GM18498 (cell line): ENCODE measurements at regions not wholly inside any gene's neighbourhood (a gene's known extent, or its start where the extent isn't known, plus 50 kb on each side); places are given as distances from the start of the nearest gene placed in this dataset.

ENCODE experiments used
- ATAC-seq: cut with Tn5 transposase; IDR thresholded peaks from one replicate; pipeline ENCODE4 v1.9.1; 2021; ENCODE audit warnings: mild to moderate bottlenecking, moderate library complexity; ENCODE audit not compliant: unreplicated experiment

DNA sequence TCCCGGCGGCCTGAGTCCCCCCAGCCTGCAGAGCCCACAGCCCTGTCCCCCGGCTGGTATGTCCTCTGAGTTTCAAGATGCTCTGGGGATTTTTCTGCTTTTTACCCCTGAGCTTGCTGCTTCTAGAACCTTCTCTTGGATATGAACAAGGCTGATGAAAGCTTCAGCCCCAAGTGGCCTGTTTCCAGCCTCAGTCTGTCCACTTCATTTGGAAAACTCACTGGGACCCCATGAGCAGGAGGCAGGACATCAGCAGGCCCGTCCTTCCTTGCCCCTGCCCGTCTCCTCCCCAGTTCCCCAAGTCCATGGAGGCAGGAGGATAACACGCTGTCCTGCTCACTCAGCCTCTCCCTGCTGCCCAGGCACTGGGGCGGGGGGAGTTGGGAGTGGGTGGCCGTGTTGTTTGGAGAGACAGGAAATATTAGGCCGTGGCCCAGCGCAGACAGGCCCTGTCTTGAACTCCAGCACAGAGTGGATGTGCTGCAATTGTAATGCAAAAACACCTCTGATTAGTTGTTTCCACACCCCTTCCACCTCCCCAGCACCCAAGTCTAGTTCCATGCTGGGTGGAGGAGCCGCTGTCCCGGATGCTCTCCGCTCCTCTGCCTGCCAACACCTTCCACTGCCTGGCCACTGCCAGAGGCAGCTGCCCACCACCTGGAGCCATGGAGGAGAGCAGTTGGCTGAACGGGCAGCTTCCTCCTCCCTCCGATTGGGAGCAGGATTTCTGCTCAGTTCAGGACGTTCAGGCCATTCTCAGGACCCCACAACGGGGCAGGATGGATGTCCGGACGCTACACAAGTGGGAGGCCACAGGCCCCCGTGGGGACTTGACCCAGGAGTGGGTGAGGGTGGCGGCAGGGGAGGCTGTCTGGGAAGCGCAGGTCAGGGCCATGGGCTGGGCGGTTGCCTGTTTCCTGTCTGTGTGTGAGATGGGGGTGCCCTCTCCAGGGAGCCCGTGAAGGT, 216.9 kb upstream of the GSE1 start:
- ATAC-seq = no peak

DNA sequence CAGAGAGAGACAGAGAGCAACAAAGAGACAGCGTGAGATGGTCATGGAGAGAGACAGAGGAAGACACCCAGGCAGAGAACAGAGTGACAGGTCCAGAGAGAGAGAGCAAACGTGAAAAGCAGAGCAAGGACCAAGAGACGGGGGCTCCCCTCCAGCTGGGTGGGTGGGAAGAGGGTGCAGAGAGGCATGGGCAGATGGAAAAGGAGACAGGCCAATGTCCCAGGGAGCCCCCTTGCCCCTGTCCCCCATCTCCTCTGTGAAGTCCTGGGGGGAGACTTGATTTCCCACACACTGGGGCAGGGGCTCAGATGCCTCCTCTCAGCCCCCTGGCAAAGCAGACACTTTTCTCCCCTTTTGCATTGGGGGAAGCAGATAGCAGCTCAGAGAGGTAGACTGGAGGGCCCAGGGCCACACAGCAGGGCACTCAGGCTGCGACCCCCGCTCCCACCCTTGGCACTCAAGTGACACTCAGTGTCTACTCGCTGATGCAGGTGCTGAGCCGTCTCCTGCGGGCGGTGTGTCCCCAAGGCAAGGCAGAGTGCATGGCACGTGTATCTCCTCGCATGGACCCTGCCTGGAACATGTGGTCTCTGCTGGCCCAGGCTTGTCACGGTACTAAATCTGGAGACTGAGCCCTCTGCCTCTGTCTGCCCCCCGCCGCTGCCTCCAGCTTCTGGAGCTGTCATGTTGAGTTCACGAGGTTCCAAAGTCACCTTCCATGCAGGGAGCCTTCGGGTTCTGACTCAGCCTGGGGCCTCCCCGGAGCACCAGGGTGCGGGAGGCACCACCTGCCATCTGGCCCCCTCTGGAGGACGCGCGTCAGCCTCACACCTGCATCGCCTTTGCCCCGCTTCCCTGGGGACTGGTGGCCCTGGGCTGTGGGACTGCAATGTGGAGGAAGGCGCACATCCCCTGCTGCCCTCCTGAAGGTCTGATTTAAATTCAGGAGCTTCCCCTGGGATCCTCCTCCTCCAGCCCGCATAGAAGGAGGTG, 215.9 kb upstream of the GSE1 start:
- ATAC-seq = no peak

DNA sequence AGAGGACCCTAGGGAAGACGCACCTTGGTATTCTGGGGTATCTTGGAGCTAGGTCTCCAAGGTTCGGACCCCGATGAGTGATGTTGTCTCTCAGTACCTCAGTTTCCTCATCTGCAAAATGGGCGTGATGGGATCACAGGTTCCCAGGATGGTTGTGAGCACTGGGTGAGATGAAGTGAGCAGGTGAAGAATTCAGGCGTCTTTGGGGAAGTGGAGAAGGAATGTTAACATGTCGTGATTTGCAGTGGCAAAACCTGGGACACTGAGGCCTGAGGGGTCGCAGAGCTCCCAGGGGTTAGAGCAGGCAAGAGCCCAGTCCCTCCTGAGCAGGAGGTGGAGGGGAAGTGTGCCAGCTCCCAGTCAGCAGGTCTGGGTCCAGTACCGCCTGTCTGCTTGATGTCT, 215.1 kb upstream of the GSE1 start:
- no peak for ATAC-seq

DNA sequence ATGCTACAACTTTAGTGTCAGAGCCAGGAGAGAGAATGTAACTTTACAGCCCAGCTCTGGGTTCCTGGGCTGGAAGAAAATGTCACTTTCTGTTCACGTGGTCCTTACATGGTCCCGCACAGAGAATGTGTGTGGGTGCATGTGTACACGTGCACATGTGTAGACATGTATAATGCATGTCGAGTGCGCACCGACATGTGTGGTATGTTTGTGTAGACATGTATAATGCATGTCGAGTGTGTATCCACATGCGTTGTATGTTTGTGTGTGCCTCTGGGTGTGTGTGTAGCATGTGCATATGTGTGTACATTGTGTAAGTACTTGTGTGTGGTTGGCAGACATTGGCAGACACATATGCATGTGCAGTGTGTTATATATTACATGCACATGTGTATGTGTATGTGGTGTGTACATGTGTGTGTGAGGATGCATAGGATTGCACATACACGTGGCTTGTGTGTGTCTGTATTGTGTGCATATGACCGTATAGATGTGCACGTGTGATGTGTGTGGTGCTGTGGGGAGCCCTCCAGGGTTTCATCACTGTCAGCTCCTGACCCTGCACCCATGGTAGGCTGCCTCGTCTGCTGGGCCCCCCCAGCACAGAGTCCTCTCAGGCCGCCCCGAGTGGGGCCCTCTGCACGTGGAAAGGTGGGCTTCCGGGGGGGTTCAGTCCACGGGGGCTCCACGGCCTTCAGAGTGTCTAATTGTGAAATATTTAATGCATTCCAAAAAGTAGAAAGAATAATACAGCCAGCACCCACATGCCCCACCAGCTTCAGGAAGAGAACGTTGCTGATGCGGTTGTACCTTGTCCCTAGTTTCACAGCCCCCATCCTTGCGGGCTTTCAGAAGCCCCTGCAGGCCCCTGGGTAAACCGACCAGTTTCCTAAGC, 214.2 kb upstream of the GSE1 start:
- no peak for ATAC-seq

DNA sequence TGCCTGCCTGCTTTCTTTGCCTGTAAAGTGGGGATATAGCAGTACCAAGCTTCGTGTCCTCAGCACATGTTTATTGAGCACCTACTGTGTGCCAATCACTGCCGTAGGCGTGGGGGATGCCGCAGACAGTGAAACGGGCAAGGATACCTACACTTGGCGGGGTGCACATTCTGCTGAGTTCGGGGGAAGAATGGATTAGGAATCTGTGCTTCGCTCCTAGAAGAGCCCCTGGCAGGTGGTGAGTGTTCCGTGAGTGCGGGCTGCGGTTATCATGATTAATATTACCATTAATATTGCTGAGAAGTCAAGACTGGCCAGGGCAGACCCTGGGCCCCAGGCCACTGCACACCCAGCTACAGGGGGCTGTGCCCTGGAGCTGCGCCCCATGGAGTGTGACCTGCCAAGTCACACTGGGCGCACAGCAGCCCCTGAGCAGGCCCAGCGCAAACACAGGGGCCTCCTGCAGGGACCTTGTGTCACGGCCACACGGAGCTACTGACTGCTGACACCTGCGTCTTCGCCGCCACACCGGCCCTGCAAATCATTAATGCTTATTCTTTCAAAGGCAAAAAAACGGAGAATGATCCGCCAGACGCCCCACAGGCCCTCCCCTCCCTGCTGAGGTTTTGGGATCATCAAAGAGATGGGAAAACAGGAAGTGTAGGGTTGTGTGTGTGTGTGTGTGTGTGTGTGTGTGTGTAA, 213.4 kb upstream of the GSE1 start:
- no peak for ATAC-seq

DNA sequence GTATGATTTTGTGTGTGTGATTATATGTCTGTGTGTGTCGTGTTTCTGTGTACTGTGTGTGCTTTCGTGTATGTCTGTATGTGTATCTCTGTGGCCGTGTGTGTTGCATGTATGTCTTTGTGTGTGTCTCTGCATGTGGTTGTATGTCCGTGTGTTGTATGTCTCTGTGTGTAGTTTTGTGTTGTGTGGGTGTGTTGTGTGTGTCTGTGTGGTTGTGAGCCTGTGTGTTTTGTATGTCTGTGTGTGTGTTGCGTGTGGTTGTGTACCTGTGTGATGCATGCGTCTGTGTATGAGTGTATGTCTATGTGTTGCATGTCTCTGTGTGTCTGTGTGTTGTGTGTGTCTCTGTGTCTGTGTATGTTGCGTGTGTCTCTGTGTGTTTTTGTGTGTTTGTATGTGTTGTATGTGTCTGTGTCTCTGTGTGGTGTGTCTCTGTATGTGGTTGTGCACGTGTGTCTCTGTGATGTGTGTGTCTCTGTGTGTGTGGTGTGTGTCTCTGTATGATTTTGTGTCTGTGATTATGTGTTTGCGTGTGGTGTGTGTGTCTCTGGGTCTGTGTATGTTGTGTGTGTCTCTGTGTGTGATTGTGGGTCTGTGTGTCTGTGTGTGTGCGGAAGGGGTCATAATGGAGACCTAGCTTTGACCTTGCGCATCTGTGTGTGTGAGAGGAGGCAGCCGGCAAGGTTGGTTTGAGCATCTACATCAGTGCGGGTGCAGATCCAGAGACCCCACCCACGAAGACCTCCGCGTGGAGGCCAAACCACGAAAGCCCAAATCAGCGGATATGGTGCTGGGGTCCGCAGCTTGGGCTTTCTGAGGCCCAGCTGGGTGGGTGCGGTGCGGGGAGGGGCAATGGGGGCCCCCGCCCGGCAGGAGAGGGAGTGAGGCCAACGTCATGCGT, 212.6 kb upstream of the GSE1 start:
- ATAC-seq = no peak

DNA sequence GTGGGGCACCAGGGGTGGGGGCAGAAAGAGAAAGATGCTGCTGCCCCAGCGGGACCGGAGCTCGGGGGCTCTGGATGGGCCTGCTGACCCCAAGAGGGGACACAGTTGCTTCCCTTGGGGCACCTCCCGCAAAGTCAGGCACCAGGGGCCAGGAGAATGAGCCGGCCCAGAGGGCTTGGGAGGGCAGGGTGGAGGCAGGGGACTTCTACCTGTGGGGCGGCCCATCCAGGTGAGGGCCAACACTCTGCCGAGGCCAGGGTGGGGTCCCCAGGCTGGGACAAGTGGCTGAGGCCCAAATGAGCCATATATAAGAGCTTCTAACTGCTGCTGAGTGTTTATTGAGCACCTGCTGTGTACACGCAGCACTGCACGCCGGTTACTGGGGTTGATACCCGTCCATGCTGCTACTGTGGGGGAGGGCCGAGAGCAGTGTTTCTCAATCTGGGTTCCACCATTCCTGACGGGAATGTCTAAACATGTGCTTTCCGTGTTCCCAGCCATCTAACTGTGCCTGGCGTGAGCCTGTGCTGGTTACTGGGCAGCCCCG, 211.7 kb upstream of the GSE1 start:
- no peak for ATAC-seq

DNA sequence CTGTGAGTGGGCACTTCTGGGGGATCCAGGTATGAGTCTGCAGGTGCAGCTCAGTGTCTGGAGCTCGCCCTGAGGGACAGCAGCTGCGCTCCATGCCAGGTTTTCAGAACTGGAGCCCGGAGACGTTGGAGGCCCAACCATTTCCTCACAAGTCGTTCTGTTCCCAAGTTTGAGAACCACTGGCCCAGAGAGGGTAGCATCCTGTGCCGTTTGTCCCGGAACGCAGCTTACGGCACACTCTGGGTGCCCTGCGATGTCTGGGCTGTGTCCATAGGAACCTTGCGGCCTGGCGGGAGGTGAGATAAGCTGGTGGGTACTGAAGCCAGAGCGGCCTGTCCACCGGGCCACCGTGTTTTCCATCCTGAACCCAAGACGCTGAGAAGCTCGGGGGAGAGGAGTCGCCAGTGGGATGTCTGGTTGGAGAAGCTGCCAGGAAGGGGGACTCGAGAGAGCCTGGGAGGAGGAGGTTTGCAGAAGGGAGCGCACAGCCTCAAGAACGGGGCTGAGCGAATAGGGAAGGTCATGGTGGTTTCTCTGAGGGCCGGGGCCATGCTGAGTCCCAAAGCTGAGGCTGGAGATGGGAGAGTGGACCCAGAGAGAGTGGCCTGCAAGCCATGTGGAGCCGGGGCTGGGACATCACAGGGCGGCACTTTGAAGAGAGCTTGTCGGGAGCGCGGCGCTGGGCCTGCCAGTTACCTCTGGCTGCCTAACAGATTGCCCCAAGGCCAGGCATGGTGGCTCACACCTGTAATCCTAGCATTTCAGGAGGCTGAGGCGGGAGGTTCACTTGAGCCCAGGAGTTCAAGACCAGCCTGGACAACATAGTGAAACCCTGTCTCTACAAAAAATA, 211.0 kb upstream of the GSE1 start:
- no peak for ATAC-seq

DNA sequence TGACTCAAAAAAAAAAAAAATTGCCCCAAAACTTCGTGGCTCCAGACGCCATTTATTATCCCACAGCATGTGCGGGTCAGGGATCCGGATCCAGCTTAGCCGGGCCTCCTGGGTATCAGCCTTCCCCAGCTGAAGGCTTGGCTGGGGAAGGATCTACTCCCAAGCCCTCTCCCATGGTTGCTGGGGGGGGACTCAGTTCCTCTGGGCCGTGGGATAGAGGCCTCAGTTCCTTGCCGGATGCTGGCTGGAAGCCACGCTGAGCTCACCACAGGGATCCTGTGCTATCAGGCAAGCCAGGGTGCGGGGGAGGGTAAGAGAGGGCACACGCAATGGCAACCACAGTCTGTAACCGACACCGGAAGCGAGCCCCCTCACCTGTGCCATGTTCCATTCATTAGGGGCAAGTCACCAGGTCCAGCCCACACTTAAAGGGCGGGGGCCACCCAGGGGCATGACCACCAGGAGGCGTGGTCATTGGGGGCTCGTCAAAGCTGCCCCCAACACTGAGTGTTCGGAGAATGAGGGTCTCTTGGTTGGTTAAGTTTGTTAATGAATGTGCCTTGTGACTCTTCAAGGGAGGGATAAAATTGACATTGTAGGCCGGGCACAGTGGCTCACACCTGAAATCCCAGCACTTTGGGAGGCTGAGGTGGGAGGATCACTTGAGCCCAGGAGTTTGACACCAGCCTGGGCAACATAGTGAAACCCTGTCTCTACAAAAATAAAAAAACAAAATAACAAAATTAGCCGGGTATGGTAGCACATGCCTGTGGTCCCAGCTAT, 210.0 kb upstream of the GSE1 start:
- no peak for ATAC-seq

DNA sequence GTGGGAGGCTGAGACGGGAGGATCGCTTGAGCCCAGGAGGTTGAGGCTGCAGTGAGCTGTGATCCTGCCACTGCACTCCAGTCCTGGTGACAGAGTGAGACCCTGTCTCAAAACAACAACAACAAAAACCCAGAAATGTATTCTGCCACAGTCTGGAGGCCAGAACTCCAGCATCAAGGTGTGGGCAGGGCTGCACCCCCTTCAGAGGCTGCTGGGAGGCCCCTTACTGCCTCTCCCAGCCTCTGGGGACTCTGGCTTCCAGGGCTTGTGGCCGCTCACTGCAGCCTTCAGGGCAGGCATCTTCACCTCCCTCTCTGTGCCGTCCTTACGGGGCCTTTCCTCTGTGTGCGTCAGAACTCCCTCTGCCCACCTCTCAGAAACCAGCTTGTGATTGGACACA, 209.4 kb upstream of the GSE1 start:
- ATAC-seq = no peak

DNA sequence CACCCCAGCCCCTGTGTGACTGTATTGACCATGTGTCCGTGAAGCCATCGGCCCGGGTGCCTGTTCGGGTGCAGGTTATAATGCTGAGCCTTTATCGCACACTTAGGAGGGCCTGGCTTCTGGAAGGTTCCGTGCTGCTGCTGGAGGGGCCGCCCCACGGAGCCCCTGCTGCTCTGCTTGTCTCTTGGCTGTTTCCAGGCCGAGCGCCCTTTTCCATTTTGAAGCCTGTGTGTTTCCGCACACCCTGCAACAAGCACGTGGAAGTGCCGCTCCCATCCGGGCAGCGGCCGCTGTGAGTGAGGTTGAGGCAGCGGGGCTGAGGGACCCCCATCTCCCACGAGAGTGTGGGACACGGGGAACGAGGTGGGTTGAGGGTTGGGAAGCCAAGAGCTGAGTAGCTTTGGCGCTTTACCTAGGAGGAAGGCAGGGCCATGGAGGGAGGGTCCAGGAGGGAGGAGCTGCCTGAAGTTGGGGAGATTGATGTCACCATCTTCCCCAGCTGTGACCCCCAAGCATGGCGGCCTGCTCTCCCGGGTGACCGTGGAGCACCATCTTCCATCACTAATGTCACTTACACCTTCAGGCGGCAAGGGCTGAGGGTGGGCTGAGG, 200.1 kb upstream of the GSE1 start:
- ATAC-seq = no peak

DNA sequence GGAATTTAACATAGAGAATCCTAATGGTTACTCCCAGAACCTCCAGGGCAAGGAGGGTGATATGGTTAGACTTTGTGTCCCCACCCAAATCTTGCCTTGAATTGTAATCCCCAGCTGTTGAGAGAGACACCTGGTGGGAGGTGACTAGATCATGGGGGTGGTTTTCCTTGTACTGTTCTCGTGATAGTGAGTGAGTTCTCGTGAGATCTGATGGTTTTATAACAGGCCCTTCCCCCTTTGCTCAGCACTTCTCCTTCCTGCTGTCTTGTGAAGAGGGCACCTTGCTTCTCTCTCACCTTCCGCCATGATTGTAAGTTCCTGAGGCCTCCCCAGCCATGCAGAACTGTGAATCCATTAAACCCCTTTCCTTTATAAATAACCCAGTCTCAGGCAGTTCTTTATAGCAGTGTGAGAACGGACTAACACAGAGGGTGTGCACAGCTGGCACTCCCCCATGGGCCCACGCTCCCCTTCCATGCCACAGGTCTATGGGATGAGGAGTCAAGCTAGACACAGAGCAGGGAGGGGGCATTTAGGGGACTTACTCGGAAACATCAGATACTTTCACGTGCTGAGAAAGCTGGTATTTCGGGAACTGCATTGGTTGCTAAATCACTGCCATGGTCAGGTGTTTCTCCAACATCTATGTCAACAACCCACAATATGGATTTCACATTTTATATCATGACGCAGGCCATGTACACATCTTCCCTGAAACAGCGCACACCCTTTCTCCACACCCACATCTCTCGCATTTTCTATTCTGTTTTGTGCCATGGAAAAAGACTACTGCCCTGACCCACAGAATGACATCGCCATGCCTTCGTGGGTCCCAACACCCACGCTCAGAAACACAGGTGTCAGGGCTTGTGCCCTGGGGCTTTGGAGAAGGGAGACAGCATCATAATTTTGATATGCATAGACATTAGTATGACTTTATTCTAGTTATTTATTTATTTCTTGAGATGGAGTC, 199.1 kb upstream of the GSE1 start:
- no peak for ATAC-seq

DNA sequence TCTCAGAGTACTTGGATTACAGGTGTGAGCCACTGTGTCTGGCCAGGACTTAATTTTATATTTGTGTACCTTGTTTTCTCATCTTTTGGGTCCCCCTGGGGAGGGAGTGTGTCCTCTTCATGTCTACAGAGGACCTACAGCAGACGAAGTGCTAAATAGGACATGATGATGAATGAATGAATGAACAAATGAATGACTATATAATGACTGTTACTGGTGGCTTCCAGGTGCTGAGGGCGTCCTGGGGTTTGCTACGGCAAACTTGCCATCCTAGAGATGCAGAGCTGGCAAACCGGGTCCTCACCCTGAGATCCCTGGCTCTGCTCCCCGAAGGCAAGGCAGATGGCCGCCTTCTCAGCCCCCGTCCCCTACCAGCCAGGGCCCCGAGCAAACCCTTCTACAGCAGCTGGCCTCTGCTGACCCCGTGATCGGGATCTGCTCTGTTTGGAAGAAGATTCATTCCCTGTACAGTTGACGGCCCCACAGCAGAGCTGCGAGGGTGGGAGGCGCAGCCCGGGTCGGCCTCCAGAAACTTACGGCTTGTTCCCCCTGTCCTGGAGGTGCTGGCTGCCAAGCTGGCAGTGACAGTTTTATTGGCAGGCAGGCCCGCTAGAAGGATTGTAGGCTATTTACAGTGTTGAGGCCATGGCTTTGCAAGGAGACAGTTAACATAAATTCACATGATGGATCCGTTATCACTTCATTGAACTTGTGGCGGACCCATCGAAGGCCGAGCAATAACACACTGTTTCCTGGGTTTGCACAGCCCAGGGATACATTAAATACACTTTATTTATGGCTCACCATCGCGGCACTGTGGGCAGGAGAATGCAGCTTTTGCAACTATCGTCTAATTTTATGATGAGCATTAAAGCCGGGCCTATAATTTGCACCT, 197.7 kb upstream of the GSE1 start:
- no peak for ATAC-seq
